ENCODE measurements at regions not wholly inside any gene's neighbourhood (a gene's known extent, or its start where the extent isn't known, plus 50 kb on each side); places are given as distances from the start of the nearest gene placed in this dataset.

DNA sequence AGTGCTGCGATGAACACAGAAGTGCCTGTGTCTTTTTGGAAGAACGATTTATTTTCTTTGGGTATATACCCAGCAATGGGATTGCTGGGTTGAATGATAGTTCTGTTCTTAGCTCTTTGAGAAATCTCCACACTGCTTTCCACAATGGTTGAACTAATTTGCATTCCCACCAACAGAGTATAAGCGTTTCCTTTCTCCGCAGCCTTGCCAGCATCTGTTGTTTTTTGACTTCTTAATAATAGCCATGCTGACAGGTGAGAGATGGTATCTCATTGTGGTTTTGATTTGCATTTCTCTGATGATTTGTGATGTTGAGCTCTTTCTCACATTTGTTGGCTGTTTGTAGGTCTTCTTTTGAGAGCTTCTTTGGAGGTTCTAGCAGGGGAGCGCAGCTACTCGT lies 134.6 kb downstream of the TENT4A start:
- intact Hi-C loops (cut with micrococcal nuclease) = no loop called here
- Mint-ChIP-seq H3K27me3 (ENCODE audit: insufficient read depth, unreplicated experiment) (no peaks in the 10 kb centered on the region), H3K27ac (ENCODE audit: low read depth, unreplicated experiment) (no peak overlapping the region), H3K9me3 (ENCODE audit: unreplicated experiment) (no peaks in the 10 kb centered on the region), H3K36me3 (ENCODE audit: insufficient read depth, unreplicated experiment) (no peaks in the 10 kb centered on the region), H3K4me1 (ENCODE audit: insufficient read depth, unreplicated experiment) (no peaks in the 10 kb centered on the region), H3K4me3 (ENCODE audit: unreplicated experiment) (no peak overlapping the region)
- DNase-seq (ENCODE audit: unreplicated experiment) = no peak
- TF ChIP-seq CTCF (IDR thresholded peaks at IDR 0.05; ENCODE audit: unreplicated experiment) = no peak
- CTCF ChIA-PET = interaction anchor here (0.7 to 2.0 kb wide), 3 partner anchors 11 to 28 kb away, joined by 3 to 5 read pairs (median 3); no protein-coding TSS in a partner anchor
- no TSS peak for BruUV-seq (replicated peaks)
- POLR2A ChIA-PET = no interaction called here

DNA sequence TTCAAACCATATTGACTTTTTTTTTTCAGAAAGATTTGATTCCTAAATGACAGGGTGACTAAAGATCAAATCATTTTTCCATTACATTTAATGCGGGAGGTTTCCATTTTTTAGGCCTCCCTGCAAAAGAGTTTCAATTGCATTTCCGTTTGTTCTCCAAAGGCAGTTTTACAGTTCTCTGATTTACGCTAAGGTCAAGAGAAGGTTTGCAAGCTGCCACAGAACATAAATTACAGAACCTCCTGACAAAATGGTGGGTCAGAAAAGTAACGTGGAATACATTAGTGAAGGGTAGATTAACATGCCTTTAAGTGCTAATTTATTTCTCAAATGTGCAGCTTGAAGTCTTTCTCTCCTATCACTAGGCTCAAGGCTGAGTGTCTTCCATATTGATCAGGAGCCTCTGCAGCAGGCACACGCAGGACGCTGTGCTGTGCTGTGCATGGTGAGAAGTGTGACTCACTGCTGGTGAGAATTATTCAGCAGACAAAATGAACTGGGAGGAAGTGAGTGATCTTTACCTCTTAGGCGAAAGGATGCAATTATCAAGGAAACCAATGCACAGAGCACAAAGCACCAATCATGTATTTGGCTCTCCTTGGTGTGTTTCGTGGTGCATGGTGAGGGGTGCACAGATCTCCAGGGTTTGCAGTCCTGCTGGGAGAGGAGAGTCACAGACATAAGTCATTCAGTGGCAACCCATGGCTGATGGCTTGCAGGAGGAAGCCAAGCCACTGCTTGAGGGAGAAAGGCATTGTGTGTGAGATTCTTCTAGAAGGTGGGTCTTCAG lies 136.3 kb downstream of the TENT4A start:
- no TSS peak for BruUV-seq (replicated peaks)
- Mint-ChIP-seq H3K4me1 (ENCODE audit: insufficient read depth, unreplicated experiment) (no peaks in the 10 kb centered on the region), H3K27me3 (ENCODE audit: insufficient read depth, unreplicated experiment) (no peaks in the 10 kb centered on the region), H3K4me3 (ENCODE audit: unreplicated experiment) (no peak overlapping the region), H3K27ac (ENCODE audit: low read depth, unreplicated experiment) (no peak overlapping the region), H3K36me3 (ENCODE audit: insufficient read depth, unreplicated experiment) (no peaks in the 10 kb centered on the region), H3K9me3 (ENCODE audit: unreplicated experiment) (no peaks in the 10 kb centered on the region)
- ChIA-PET CTCF (interaction anchor here (0.7 kb wide), 1 partner anchor 743 kb away, joined by 3 read pairs; no protein-coding TSS in a partner anchor), POLR2A (no interaction called here)
- TF ChIP-seq CTCF (IDR thresholded peaks at IDR 0.05; ENCODE audit: unreplicated experiment) = no peak
- DNase-seq (ENCODE audit: unreplicated experiment) = peak; percentile 19
- intact Hi-C loops (cut with micrococcal nuclease) = no loop called here

GRCh38 chr5:6850106-6850432 lies 136.8 kb downstream of the TENT4A start:
- Mint-ChIP-seq H3K9me3 (ENCODE audit: unreplicated experiment) (no peaks in the 10 kb centered on the region), H3K36me3 (ENCODE audit: insufficient read depth, unreplicated experiment) (no peaks in the 10 kb centered on the region), H3K4me3 (ENCODE audit: unreplicated experiment) (no peak overlapping the region), H3K4me1 (ENCODE audit: insufficient read depth, unreplicated experiment) (no peaks in the 10 kb centered on the region), H3K27ac (ENCODE audit: low read depth, unreplicated experiment) (no peak overlapping the region), H3K27me3 (ENCODE audit: insufficient read depth, unreplicated experiment) (no peaks in the 10 kb centered on the region)
- no TSS peak for BruUV-seq (replicated peaks)
- ChIA-PET POLR2A (no interaction called here), CTCF (interaction anchor here (0.7 kb wide), 1 partner anchor 742 kb away, joined by 3 read pairs; no protein-coding TSS in a partner anchor)
- no peak for TF ChIP-seq CTCF (IDR thresholded peaks at IDR 0.05; ENCODE audit: unreplicated experiment)
- intact Hi-C loops (cut with micrococcal nuclease) = no loop called here
- DNase-seq (ENCODE audit: unreplicated experiment) = no peak

DNA sequence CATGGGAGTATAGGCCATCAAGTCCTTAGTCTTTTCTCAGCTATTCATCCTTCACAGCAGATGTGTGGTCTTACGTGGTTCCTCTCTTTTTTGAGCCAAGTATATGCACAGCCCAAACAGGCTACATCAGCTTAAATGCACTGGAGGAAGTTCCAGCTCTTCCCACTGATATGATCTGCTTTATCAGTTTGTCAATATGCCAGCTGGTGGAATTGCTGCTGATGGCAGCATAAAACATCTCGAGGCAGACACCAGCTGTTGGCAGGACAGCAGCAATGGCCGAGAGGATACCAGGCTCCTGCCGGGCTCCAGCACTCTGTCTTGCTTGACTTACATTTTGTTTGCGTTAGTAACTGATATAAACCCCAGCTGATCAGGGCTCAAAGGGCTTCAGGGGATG lies 143.4 kb downstream of the TENT4A start:
- intact Hi-C loops (cut with micrococcal nuclease) = no loop called here
- no peak for DNase-seq (ENCODE audit: unreplicated experiment)
- no TSS peak for BruUV-seq (replicated peaks)
- no peaks in the 10 kb centered on the region for H3K36me3 Mint-ChIP-seq (ENCODE audit: insufficient read depth, unreplicated experiment)
- H3K27ac Mint-ChIP-seq (ENCODE audit: low read depth, unreplicated experiment) = no peak overlapping the region
- no peak for TF ChIP-seq CTCF (IDR thresholded peaks at IDR 0.05; ENCODE audit: unreplicated experiment)
- ChIA-PET CTCF (interaction anchor here (1.1 kb wide), 1 partner anchor 11 kb away, joined by 4 read pairs; no protein-coding TSS in a partner anchor), POLR2A (no interaction called here)
- H3K4me1 Mint-ChIP-seq (ENCODE audit: insufficient read depth, unreplicated experiment) = peaks cover 9% of the 10 kb centered on the region
- no peaks in the 10 kb centered on the region for H3K27me3 Mint-ChIP-seq (ENCODE audit: insufficient read depth, unreplicated experiment)
- H3K4me3 Mint-ChIP-seq (ENCODE audit: unreplicated experiment) = no peak overlapping the region
- H3K9me3 Mint-ChIP-seq (ENCODE audit: unreplicated experiment) = peaks cover 6% of the 10 kb centered on the region

All from MCF 10A (cell line).